HepG2 (cell line): ENCODE measurements at regions not wholly inside any gene's neighbourhood (a gene's known extent, or its start where the extent isn't known, plus 50 kb on each side); places are given as distances from the start of the nearest gene placed in this dataset.

Experiments
- ATRX ChIP-seq: sonication (generic); formaldehyde crosslinking; IDR thresholded peaks from 2 replicates; pipeline ENCODE4 v1.4.0; 2020; ENCODE audit warnings: missing genetic modification reagents, borderline replicate concordance
- CEBPG ChIP-seq: IDR thresholded peaks from 2 replicates; pipeline ENCODE4 v1.6.1; 2016
- CHD4 ChIP-seq: fragments of 200-600 bp; sonication (generic); IDR thresholded peaks from 2 replicates; pipeline ENCODE4 v1.7.0; 2017; ENCODE audit warnings: mild to moderate bottlenecking, low read length, borderline replicate concordance
- CREM ChIP-seq, 2 experiments: sonication (generic) in 1 of 2; formaldehyde crosslinking in 1 of 2; IDR thresholded peaks; 2 replicates each; pipeline versions ENCODE4 v1.4.0 to v1.6.1; 2016 to 2020; ENCODE audit warnings: antibody characterized with exemption in 1 of 2, mild to moderate bottlenecking in 1 of 2, missing genetic modification reagents in 1 of 2
- FOSL2 ChIP-seq: sonication (generic); formaldehyde crosslinking; IDR thresholded peaks from 2 replicates; pipeline ENCODE4 v1.4.0; 2020; ENCODE audit warnings: missing genetic modification reagents
- NCOA1 ChIP-seq: sonication (generic); formaldehyde crosslinking; IDR thresholded peaks from 2 replicates; pipeline ENCODE4 v1.9.0; 2021; ENCODE audit warnings: missing genetic modification reagents
- POLR2G ChIP-seq: fragments of 200-400 bp; formaldehyde crosslinking; IDR thresholded peaks from 2 replicates; pipeline ENCODE4 v1.6.1; 2018; ENCODE audit warnings: mild to moderate bottlenecking, low read depth, low read length, moderate library complexity
- RELA ChIP-seq: sonication (generic); formaldehyde crosslinking; IDR thresholded peaks from 2 replicates; pipeline ENCODE4 v1.4.0; 2020; ENCODE audit warnings: missing genetic modification reagents
- SNAI1 ChIP-seq: sonication (generic); formaldehyde crosslinking; IDR thresholded peaks from 2 replicates; pipeline ENCODE4 v1.5.0; 2020; ENCODE audit warnings: mild to moderate bottlenecking, missing genetic modification reagents, borderline replicate concordance
- ZNF549 ChIP-seq: sonication (generic); formaldehyde crosslinking; IDR thresholded peaks from 2 replicates; pipeline ENCODE4 v1.5.0; 2020; ENCODE audit warnings: missing genetic modification reagents
- ZNF572 ChIP-seq: sonication (generic); formaldehyde crosslinking; IDR thresholded peaks from 2 replicates; pipeline ENCODE4 v1.5.1; 2020; ENCODE audit warnings: mild to moderate bottlenecking, missing genetic modification reagents
- ZNF652 ChIP-seq: IDR thresholded peaks from 2 replicates; pipeline ENCODE4 v1.6.1; 2016; ENCODE audit warnings: low read depth, borderline replicate concordance
- ZSCAN21 ChIP-seq: sonication (generic); formaldehyde crosslinking; IDR thresholded peaks from 2 replicates; pipeline ENCODE4 v1.8.0; 2022; ENCODE audit warnings: mild to moderate bottlenecking, missing genetic modification reagents, moderate library complexity, borderline replicate concordance
- TF ChIP-seq, protein P1 (sequence below): sonication (generic); formaldehyde crosslinking; IDR thresholded peaks from 2 replicates; pipeline ENCODE4 v1.4.0; 2020; ENCODE audit warnings: missing genetic modification reagents
- TF ChIP-seq, protein P2 (sequence below): IDR thresholded peaks from 2 replicates; pipeline ENCODE4 v1.6.1; 2016; ENCODE audit warnings: missing biosample characterization, missing genetic modification reagents, low read depth
- TF ChIP-seq, protein P3 (sequence below): IDR thresholded peaks from 2 replicates; pipeline ENCODE4 v1.6.1; 2016; ENCODE audit warnings: low read depth, control low read depth
- TF ChIP-seq, protein P4 (sequence below): sonication (generic); formaldehyde crosslinking; IDR thresholded peaks from 2 replicates; pipeline ENCODE4 v1.8.0; 2022; ENCODE audit warnings: missing genetic modification reagents, mild to moderate bottlenecking, borderline replicate concordance
- TF ChIP-seq, protein P5 (sequence below): sonication (generic); formaldehyde crosslinking; IDR thresholded peaks from 2 replicates; pipeline ENCODE4 v1.4.0; 2020; ENCODE audit warnings: missing genetic modification reagents, mild to moderate bottlenecking, borderline replicate concordance
- TF ChIP-seq, protein P6 (sequence below), 2 experiments: sonication (generic) in 1 of 2; formaldehyde crosslinking in 1 of 2; IDR thresholded peaks; 2 replicates each; pipeline versions ENCODE4 v1.5.1 to v1.6.1; 2011 to 2020; ENCODE audit warnings: borderline replicate concordance in 1 of 2, low read depth in 1 of 2, low read length in 1 of 2, mild to moderate bottlenecking in 1 of 2, missing genetic modification reagents in 1 of 2, moderate library complexity in 1 of 2

DNA sequence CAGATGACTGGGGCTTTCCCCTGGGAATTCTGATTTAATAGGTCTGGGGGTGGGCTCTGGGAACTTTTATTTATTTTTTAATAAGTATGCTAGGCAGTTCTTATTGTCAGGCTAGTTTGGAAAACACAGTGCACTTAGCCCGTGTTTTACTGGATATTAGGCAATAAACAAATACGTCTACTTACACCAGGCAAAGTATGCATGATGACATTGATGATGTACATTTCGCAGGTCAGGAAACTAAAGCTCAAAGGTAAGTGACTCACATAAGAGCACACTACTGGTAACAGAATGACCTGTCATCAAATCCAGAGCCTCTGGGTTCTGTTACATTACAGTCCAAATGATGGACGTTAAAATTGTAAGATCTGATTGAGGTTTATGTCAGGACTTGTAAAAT lies 144.4 kb upstream of the EXOC2 start (continued):
- TF ChIP-seq, protein P1, sequence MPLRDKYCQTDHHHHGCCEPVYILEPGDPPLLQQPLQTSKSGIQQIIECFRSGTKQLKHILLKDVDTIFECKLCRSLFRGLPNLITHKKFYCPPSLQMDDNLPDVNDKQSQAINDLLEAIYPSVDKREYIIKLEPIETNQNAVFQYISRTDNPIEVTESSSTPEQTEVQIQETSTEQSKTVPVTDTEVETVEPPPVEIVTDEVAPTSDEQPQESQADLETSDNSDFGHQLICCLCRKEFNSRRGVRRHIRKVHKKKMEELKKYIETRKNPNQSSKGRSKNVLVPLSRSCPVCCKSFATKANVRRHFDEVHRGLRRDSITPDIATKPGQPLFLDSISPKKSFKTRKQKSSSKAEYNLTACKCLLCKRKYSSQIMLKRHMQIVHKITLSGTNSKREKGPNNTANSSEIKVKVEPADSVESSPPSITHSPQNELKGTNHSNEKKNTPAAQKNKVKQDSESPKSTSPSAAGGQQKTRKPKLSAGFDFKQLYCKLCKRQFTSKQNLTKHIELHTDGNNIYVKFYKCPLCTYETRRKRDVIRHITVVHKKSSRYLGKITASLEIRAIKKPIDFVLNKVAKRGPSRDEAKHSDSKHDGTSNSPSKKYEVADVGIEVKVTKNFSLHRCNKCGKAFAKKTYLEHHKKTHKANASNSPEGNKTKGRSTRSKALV, result no peak
- TF ChIP-seq, protein P2, sequence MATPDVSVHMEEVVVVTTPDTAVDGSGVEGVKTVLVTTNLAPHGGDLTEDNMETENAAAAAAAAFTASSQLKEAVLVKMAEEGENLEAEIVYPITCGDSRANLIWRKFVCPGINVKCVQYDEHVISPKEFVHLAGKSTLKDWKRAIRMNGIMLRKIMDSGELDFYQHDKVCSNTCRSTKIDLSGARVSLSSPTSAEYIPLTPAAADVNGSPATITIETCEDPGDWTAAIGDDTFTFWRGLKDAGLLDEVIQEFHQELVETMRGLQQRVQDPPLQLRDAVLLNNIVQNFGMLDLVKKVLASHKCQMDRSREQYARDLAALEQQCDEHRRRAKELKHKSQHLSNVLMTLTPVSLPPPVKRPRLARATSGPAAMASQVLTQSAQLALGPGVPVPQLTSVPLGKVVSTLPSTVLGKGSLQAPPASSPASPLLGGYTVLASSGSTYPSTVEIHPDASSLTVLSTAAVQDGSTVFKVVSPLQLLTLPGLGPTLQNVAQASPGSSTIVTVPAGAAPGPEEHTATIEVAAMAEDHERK (CRISPR knock-in tag), result no peak
- TF ChIP-seq CREM (IDR thresholded peaks at IDR 0.05) (peak; percentile 49; the same call in 1 of the 2 replicates), CREM (CRISPR knock-in tag; IDR thresholded peaks at IDR 0.05) (no peak), FOSL2 (CRISPR knock-in tag) (peak; percentile 95), ATRX (CRISPR knock-in tag) (no peak), ZNF652 (CRISPR knock-in tag) (no peak), POLR2G (no peak), ZNF549 (CRISPR knock-in tag) (no peak), RELA (CRISPR knock-in tag) (no peak), CHD4 (no peak), ZSCAN21 (CRISPR knock-in tag) (no peak), NCOA1 (CRISPR knock-in tag) (no peak), CEBPG (CRISPR knock-in tag) (peak; percentile 67), ZNF572 (CRISPR knock-in tag) (no peak), SNAI1 (CRISPR knock-in tag) (no peak)
- TF ChIP-seq, protein P3, sequence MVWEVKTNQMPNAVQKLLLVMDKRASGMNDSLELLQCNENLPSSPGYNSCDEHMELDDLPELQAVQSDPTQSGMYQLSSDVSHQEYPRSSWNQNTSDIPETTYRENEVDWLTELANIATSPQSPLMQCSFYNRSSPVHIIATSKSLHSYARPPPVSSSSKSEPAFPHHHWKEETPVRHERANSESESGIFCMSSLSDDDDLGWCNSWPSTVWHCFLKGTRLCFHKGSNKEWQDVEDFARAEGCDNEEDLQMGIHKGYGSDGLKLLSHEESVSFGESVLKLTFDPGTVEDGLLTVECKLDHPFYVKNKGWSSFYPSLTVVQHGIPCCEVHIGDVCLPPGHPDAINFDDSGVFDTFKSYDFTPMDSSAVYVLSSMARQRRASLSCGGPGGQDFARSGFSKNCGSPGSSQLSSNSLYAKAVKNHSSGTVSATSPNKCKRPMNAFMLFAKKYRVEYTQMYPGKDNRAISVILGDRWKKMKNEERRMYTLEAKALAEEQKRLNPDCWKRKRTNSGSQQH (CRISPR knock-in tag), result no peak
- TF ChIP-seq, protein P4, sequence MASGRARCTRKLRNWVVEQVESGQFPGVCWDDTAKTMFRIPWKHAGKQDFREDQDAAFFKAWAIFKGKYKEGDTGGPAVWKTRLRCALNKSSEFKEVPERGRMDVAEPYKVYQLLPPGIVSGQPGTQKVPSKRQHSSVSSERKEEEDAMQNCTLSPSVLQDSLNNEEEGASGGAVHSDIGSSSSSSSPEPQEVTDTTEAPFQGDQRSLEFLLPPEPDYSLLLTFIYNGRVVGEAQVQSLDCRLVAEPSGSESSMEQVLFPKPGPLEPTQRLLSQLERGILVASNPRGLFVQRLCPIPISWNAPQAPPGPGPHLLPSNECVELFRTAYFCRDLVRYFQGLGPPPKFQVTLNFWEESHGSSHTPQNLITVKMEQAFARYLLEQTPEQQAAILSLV (CRISPR knock-in tag), result no peak
- TF ChIP-seq, protein P5, sequence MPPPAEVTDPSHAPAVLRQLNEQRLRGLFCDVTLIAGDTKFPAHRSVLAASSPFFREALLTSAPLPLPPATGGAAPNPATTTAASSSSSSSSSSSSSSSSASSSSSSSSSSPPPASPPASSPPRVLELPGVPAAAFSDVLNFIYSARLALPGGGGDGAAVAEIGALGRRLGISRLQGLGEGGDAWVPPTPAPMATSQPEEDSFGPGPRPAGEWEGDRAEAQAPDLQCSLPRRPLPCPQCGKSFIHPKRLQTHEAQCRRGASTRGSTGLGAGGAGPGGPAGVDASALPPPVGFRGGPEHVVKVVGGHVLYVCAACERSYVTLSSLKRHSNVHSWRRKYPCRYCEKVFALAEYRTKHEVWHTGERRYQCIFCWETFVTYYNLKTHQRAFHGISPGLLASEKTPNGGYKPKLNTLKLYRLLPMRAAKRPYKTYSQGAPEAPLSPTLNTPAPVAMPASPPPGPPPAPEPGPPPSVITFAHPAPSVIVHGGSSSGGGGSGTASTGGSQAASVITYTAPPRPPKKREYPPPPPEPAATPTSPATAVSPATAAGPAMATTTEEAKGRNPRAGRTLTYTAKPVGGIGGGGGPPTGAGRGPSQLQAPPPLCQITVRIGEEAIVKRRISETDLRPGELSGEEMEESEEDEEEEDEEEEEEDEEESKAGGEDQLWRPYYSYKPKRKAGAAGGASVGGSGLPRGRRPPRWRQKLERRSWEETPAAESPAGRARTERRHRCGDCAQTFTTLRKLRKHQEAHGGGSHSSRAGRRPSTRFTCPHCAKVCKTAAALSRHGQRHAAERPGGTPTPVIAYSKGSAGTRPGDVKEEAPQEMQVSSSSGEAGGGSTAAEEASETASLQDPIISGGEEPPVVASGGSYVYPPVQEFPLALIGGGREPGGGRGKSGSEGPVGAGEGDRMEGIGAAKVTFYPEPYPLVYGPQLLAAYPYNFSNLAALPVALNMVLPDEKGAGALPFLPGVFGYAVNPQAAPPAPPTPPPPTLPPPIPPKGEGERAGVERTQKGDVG (CRISPR knock-in tag), result no peak
- TF ChIP-seq, protein P6, sequence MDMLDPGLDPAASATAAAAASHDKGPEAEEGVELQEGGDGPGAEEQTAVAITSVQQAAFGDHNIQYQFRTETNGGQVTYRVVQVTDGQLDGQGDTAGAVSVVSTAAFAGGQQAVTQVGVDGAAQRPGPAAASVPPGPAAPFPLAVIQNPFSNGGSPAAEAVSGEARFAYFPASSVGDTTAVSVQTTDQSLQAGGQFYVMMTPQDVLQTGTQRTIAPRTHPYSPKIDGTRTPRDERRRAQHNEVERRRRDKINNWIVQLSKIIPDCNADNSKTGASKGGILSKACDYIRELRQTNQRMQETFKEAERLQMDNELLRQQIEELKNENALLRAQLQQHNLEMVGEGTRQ (IDR thresholded peaks at IDR 0.05; ENCODE audit: low read depth, low read length), result no peak
- TF ChIP-seq, protein P6 (CRISPR knock-in tag; IDR thresholded peaks at IDR 0.05; ENCODE audit: borderline replicate concordance), result no peak
